Kidney tubule cell (primary cell): ENCODE measurements at regions not wholly inside any gene's neighbourhood (a gene's known extent, or its start where the extent isn't known, plus 50 kb on each side); places are given as distances from the start of the nearest gene placed in this dataset.

Experiments used
- DNase-seq: peaks from one replicate; pipeline ENCODE4 v3.0.0-alpha.2; 2018; ENCODE audit warnings: low spot score

DNA sequence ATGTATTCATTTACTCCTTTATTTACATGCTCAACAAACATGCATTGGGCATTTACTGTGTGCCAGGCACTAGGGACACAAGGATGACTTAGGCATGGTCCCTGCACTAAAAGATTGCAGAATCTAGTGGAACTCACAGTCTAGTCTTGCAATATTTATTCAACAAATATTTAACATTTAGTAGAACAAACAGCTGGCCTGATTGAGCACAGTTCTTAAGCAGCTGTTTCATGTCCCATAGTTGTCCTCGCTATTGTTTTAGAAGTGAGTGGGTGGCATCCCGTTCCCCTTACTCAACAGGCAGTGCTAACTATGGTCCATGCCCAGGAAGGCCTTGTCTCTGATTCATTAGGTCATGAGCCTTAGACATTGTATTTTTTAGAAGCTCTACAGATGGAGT lies 459.9 kb upstream of the CADM1 start:
- no peak for DNase-seq

DNA sequence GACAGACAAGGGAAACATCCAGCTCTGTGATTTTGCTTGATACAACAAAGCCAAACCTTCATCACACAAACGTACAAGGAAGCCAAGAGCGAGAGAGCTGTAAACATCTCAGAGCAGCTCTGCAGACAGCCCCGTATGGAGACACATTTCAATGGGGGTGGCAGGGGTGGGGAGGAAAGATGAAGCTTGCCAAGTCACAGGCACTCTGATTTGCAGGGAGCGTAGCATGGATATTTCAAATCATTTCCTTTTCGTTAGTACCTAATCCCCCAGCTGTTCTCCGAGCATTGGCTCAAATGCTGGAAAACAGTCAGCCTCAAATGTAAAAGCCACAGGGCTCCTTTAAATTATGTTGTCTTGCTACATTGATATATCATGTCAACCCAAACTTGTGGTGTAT lies 458.9 kb upstream of the CADM1 start:
- DNase-seq, result no peak

- DNase-seq, result no peak
These were observed 457.2 kb upstream of the CADM1 start for GRCh38 chr11:115961159-115962003.

- no peak for DNase-seq
These were observed 454.9 kb upstream of the CADM1 start for GRCh38 chr11:115959081-115959486.

- no peak for DNase-seq
These were observed 454.1 kb upstream of the CADM1 start for GRCh38 chr11:115958089-115959000.

DNA sequence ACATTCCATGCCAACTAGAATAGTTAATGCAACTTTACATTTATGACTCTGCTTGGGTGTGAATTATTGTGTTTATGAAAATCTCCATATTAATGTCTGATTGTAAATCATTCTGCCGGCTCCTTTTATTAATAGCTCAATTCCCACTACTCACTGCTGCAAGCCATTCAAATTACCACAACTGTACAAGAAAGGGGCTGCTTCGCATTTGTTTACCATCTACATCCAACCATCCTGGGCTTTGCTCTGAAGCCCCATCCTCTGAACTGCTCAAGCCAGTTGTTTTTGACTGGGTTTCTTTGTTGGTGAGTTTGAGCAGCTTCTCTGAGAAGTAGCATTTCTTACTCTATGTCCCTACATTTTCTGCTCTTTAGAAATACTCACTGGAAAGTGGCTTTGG lies 451.6 kb upstream of the CADM1 start:
- no peak for DNase-seq

- no peak for DNase-seq
These were observed 446.4 kb upstream of the CADM1 start for GRCh38 chr11:115950660-115951059.

DNA sequence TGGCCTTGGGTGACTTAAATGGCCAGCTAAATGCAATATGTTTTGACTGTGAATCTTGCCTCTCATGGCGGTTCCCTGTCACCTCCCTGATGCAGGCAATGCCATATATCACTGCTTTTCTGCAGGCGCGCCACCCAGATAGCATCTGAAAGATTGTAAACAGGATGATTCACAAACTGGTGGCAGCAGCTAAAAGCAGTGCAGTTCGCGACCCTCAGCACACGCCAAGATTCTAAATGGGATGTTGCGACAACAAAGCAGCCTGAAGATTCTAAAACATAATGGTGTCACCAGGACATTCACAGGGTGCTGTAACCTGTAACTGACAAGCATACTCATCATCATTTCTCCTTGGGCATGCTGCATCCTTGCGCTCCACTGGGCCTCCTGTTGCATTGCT lies 440.4 kb upstream of the CADM1 start:
- DNase-seq, result no peak

DNA sequence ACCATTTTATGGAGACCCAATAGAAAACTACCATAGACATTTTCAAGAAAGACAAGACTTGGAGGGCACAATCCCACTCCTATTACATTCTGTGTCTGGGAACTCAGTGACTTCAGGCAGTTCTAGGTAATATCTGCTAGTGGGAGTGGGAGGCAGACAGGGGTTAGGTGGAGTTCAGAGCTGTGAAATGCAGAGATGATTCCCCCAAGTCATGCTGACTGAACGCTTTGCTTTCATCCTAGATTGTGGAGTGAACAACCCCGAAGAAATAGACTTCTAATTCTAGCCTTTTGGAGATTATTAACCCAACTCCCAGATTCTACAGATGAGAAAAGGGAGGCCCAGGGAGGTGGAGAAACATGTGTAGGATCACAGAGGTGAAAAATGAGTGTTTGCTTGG lies 437.8 kb upstream of the CADM1 start:
- peak; percentile 37 for DNase-seq

GRCh38 chr11:115941481-115941993 lies 437.3 kb upstream of the CADM1 start:
- DNase-seq, result peak; percentile 96

GRCh38 chr11:115941044-115941443 lies 436.8 kb upstream of the CADM1 start:
- DNase-seq, result no peak

DNA sequence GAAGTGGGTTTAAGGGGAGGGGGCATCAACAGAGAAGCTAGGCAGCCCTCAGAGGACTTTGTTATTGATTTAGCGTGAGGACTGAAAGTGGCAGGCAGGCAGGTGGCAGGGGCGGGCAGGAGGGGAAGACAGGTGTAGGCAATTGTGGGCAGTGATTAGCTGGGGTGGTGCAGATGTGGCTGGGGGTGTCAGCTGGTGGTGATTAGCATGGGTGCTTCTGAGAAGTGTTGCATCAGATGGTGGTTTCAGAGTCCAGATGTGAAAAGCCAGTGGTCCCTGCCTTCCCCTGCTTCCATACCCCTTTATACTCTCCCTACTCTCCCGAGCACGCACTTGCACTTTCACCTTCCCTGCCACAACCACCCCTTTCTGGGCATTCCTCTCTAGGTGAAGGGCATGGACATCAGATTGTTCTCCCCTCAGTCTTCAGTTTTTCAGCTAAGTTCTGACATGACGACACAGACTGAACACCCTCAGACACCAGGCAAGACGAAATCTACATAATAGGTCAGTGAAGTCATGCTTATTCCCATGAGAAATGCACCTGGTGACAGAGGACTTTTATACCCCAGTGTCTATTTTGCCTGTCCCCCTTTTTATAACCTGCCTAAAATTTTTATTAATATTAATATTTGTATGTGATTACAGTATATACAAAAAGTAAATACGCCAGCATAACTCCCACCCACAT lies 435.7 kb upstream of the CADM1 start:
- DNase-seq, result no peak

DNA sequence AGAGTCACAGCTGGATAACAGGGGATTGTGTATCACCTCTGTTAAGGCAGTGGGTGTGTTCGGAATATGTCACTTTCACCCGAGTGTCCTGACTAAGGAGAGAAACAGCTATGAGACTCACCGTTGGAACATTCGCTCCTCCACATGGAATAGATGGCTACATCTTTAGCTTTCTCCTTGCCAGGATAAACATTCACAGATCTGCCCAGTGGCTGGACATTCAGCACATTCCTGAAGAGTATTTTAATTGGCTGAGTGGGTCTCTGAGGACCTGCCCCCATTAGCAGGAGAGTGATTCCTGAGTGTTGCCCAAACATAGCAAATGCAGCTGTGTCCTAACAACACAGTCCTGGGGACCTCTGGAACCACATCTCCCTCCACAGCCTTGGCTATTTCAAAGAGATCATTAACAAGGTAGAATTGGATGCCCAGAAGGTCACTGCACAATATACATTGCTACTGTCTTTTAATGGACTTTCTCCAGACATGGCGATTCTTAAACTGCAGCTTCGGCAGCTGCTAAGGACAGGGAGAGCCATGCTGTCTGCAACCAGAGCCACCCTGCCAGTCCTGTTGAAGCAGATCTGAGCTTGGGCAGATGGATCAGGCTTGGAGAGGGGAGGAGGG lies 435.0 kb upstream of the CADM1 start:
- peak; percentile 85 for DNase-seq

DNA sequence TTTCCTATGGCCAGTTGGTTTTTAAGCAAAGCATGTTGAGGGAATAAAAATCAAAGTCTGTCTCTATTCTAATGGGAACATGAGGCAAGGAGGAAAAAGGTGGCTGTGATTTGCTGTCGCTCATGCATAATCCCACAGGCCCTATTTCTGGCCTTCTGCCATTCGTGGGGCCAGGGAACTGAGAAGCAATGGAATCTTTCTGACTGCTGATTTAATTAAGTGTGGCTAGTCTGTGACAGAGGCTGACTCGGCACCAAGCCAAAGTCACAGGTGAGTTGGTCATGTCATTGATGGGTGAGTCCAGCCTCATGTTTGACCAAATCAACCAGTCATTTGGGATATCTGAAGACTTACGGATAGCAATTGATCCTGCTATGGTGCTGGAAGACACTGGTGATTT lies 429.3 kb upstream of the CADM1 start:
- peak; percentile 84 for DNase-seq

DNA sequence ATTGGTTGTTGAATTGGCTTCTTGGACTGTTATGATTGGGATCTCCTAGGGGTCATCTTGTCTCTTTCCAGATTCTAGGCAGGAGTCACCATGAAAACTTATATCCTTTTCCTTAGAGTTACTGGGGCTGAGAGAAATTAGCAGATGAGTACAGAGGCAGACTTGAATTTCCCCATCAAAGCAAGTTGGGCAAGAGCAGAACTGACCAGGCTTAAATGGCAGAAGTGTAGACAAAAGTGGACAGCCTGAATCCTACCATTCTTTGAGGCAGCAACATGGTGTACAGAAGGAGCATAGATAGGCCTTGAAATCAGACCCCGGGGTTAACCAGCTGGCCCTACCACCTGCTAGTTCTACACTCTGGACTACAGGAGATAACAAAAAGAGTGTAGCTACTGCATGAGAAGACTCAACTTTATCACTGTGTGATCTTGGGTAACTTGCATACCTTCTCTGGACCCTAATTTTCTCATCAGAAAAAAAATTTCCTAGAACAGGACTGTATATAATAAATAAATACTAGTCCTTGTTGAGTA lies 427.4 kb upstream of the CADM1 start:
- DNase-seq, result no peak

- peak; percentile 47 for DNase-seq
These were observed 426.8 kb upstream of the CADM1 start for GRCh38 chr11:115930886-115931547.

DNA sequence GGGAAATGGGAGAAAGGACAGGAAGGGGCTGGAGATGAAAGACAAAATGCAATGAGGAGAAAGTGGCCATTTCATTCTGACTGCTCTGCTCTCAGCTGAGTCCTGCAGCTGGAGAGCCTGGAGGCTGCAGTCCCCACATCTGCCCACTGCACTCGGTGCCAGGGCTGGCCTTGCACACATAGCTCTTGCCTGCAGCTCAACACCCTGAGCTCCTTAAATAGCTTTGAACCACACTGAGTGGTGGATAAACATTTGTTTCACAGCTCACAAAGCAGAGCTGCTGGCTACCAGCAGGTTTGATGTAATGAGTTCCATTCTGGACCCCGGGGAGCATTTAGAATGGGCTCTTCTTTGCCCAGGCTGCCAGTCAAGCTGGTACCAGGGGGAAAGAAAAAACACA lies 426.1 kb upstream of the CADM1 start:
- no peak for DNase-seq

DNA sequence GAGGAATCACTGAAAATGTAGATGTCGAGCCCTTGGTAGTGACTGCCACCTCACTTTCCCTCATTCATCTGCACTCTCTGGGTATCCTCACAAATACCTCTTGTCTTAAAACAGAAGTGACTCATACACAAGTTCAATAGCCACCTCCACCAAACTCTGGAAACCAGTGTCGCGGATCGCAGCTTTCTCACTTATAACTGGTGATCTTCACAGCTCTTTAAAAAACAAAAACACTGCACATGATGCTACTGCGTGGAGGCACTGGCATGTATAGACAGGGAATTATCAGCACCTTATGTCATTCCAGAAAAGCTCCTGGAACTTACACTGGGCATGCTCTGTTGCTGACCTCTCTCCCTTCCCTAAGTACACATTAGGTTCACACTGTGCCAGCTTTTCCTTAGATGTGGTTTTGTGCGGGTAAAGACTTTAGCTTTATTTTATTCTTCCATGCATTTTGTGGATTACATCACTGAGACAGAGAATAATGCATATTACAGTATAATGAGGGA lies 425.5 kb upstream of the CADM1 start:
- DNase-seq, result peak; percentile 83

DNA sequence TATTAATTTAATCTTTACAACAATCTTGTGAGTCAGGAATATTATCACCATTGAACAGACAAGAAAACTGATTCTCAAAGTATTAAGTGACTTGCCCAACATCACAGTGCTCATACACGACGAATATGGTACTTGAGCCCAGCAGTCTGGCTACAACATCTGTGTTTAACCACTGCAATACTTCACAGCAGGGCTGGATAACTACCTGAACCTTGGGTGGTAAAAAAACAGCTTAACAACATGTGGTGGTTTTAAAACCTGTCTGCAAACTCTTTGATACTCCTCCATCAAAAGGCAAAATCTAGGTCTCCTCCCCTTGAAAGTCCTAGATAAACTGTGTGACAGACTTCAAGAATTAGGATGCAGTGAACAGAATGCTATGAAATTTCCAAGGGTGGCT lies 424.6 kb upstream of the CADM1 start:
- no peak for DNase-seq

DNA sequence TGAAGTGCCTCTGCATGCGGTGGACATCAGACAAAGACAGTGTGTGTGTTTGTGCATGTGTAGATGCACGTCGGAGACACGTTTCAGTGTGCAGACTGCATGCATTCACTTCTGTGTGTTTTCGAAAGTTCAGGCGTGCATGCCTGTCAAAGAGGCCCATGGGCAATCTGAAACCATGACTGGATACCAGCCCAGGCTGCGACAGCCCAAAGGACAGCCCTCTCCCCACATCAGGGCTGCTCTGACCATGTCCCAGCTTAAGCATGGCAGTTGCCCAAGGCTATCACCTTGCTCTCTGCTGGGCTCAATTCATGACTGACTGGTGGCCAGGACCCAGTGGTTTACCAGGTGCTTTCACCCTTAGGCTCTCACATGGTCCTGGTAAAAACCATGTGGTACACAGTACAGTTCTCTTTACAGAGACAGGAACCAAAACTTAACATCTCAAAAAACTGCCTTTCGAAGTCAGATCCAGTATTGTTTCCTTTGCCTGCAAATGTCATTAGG lies 423.7 kb upstream of the CADM1 start:
- DNase-seq, result no peak

DNA sequence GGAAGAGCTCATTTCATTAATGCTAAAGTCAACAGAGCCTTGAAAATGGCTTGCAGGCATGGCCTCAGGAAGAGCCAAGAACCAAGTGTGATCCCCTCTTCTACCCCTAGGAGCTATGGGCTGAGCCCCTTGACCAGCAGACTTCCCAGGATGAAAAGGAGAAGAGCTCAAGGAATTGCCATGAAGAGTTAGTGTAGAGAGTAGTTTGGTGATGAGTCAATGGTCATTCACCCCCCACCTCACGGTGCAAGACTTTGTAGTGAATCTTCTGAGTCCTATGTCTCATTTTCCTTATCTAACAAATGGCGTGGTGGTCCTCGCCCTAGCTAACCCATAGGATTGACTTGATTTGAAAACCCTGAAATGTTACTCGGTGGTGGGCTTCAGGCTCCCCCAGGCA lies 422.4 kb upstream of the CADM1 start:
- no peak for DNase-seq
